ENCODE measurements at regions not wholly inside any gene's neighbourhood (a gene's known extent, or its start where the extent isn't known, plus 50 kb on each side); places are given as distances from the start of the nearest gene placed in this dataset.

- no peaks in the 10 kb centered on the region for H3K36me3 ChIP-seq (ENCODE audit: control insufficient read depth in 2 of 3, insufficient read depth in 3 of 3, low read length in 3 of 3)
- no peak overlapping the region for H3K27ac ChIP-seq (ENCODE audit: low read depth in 2 of 2, low read length in 2 of 2)
- no peak for DNase-seq
- TF ChIP-seq, protein P1, sequence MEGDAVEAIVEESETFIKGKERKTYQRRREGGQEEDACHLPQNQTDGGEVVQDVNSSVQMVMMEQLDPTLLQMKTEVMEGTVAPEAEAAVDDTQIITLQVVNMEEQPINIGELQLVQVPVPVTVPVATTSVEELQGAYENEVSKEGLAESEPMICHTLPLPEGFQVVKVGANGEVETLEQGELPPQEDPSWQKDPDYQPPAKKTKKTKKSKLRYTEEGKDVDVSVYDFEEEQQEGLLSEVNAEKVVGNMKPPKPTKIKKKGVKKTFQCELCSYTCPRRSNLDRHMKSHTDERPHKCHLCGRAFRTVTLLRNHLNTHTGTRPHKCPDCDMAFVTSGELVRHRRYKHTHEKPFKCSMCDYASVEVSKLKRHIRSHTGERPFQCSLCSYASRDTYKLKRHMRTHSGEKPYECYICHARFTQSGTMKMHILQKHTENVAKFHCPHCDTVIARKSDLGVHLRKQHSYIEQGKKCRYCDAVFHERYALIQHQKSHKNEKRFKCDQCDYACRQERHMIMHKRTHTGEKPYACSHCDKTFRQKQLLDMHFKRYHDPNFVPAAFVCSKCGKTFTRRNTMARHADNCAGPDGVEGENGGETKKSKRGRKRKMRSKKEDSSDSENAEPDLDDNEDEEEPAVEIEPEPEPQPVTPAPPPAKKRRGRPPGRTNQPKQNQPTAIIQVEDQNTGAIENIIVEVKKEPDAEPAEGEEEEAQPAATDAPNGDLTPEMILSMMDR (IDR thresholded peaks at IDR 0.05; ENCODE audit: borderline replicate concordance, extremely low read depth, insufficient read depth): no peak
- H3K4me3 ChIP-seq (ENCODE audit: low read length in 3 of 3): no peak overlapping the region
- H3K9me3 ChIP-seq (ENCODE audit: control insufficient read depth in 2 of 3, insufficient read depth in 1 of 3, low read length in 3 of 3): peaks cover 0 to 2% (median 0%) of the 10 kb centered on the region in 3 donors
- H3K4me1 ChIP-seq (ENCODE audit: control insufficient read depth in 2 of 3, insufficient read depth in 2 of 3, low read depth in 1 of 3, low read length in 3 of 3): no peaks in the 10 kb centered on the region
- intact Hi-C loops (cut with DNase I): no loop called here
- FAIRE-seq: no peak
- no peaks in the 10 kb centered on the region for H3K27me3 ChIP-seq (ENCODE audit: control insufficient read depth, insufficient read depth, low read length)
- no peak overlapping the region for H3K9ac ChIP-seq (ENCODE audit: low read length in 3 of 3)
Observed at GRCh38 chr1:101548376-101548775, 311.6 kb downstream of the S1PR1 start.

DNA sequence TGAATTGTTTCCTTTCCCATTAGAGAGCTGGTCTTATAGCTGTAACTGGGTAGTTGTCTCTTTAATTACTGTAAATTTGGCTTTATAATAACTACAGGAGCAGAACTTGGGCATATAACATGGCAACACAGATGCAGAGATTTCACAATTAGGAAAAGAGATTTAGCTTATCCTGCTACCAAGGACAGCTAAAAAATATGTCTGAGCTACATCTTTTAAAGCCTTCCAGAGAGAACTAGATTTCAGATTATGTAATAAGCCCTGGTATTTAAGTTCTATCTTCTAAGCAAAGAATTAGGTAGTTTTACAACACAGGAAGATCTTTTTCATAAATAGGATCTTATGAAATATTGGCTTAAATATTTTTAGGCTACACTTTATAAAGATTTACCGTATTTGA, 313.8 kb downstream of the S1PR1 start:
- Histone ChIP-seq H3K36me3 (ENCODE audit: control insufficient read depth in 2 of 3, insufficient read depth in 3 of 3, low read length in 3 of 3) (no peaks in the 10 kb centered on the region), H3K27me3 (ENCODE audit: control insufficient read depth, insufficient read depth, low read length) (no peaks in the 10 kb centered on the region), H3K4me1 (ENCODE audit: control insufficient read depth in 2 of 3, insufficient read depth in 2 of 3, low read depth in 1 of 3, low read length in 3 of 3) (no peaks in the 10 kb centered on the region), H3K27ac (ENCODE audit: low read depth in 2 of 2, low read length in 2 of 2) (no peak overlapping the region), H3K9ac (ENCODE audit: low read length in 3 of 3) (no peak overlapping the region), H3K9me3 (ENCODE audit: control insufficient read depth in 2 of 3, insufficient read depth in 1 of 3, low read length in 3 of 3) (peaks cover 0 to 2% (median 0%) of the 10 kb centered on the region in 3 donors), H3K4me3 (ENCODE audit: low read length in 3 of 3) (no peak overlapping the region)
- DNase-seq (no peak), FAIRE-seq (no peak)
- intact Hi-C loops (cut with DNase I): no loop called here
- TF ChIP-seq, protein P1 (IDR thresholded peaks at IDR 0.05; ENCODE audit: borderline replicate concordance, extremely low read depth, insufficient read depth): no peak

DNA sequence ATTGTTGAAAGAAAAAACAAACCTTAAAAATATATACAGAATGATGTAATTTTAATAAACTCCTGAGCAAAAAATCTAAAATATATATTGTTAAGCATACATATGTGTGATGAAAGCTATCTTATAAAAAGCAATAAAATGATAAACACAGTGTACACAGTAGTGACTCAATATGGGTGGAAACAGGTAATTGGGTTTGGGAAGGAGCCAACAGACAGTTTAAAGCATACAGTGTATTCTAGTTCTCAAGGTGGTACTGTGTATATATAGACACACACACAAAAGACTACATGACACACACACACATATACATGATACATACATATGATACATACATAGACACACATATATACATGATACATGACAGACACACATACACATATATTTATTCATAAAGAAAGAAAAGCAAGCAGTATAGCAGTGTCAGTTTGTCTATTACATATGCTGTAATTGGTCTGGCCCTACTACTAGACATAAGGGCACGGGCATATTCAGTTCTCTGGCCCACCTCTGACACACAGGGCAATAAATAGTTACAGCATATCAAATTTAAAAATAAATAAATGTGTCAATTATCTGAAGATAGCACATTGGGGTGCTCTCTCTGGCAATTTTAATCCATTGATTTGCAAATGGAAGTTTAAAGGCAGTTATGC, 330.2 kb downstream of the S1PR1 start:
- no peak for DNase-seq
- H3K9me3 ChIP-seq (ENCODE audit: control insufficient read depth in 2 of 3, insufficient read depth in 1 of 3, low read length in 3 of 3): no peaks in the 10 kb centered on the region
- H3K4me3 ChIP-seq (ENCODE audit: low read length in 3 of 3): no peak overlapping the region
- no peak for FAIRE-seq
- H3K9ac ChIP-seq (ENCODE audit: low read length in 3 of 3): no peak overlapping the region
- H3K36me3 ChIP-seq (ENCODE audit: control insufficient read depth in 2 of 3, insufficient read depth in 3 of 3, low read length in 3 of 3): no peaks in the 10 kb centered on the region
- no peaks in the 10 kb centered on the region for H3K4me1 ChIP-seq (ENCODE audit: control insufficient read depth in 2 of 3, insufficient read depth in 2 of 3, low read depth in 1 of 3, low read length in 3 of 3)
- H3K27ac ChIP-seq (ENCODE audit: low read depth in 2 of 2, low read length in 2 of 2): no peak overlapping the region
- TF ChIP-seq, protein P1 (IDR thresholded peaks at IDR 0.05; ENCODE audit: borderline replicate concordance, extremely low read depth, insufficient read depth): no peak
- no peaks in the 10 kb centered on the region for H3K27me3 ChIP-seq (ENCODE audit: control insufficient read depth, insufficient read depth, low read length)
- intact Hi-C loops (cut with DNase I): no loop called here
